BJ (cell line): ENCODE measurements at regions not wholly inside any gene's neighbourhood (a gene's known extent, or its start where the extent isn't known, plus 50 kb on each side); places are given as distances from the start of the nearest gene placed in this dataset.

Experiments
- CTCF ChIA-PET: fragments of 350-600 bp; formaldehyde crosslinking; extraction: SDS; loops from one replicate; lab custom pipeline; 2021; ENCODE audit warnings: antibody characterized with exemption, inconsistent platforms; lab: Yijun Ruan, JAX
- POLR2A ChIA-PET: fragments of 300-600 bp; sonication (Branson Sonifier 250); formaldehyde crosslinking; extraction: SDS; loops from one replicate; lab custom pipeline; 2021; ENCODE audit warnings: antibody characterized with exemption; lab: Charles Lee
- DNase-seq: peaks from one replicate; pipeline ENCODE4 v3.0.0-alpha.2; 2011; ENCODE audit warnings: low read depth
- H3K27me3 ChIP-seq: 2 replicates; pipeline ENCODE4 v1.6.0; 2011; ENCODE audit warnings: low read length; ENCODE audit not compliant: control insufficient read depth, insufficient read depth
- H3K36me3 ChIP-seq: 2 replicates; pipeline ENCODE4 v1.5.1; 2011; ENCODE audit warnings: low read length; ENCODE audit not compliant: control insufficient read depth, insufficient read depth
- H3K4me3 ChIP-seq: 2 replicates; pipeline ENCODE4 v1.5.1; 2011; ENCODE audit warnings: low read depth, mild to moderate bottlenecking, control low read depth, low read length
- CTCF ChIP-seq: IDR thresholded peaks from 2 replicates; pipeline ENCODE4 v1.5.1; 2011; ENCODE audit warnings: low read depth, mild to moderate bottlenecking, control low read depth, inconsistent platforms, low read length, moderate library complexity; ENCODE audit not compliant: insufficient read depth

- ChIA-PET CTCF (interaction anchor here (0.8 to 1.1 kb wide), 2 partner anchors 12 to 22 kb away, joined by 3 read pairs; no protein-coding TSS in a partner anchor), POLR2A (no interaction called here)
- Histone ChIP-seq H3K36me3 (no peaks in the 10 kb centered on the region), H3K4me3 (no peak overlapping the region), H3K27me3 (no peaks in the 10 kb centered on the region)
- no peak for TF ChIP-seq CTCF
- DNase-seq, result no peak
Measured at GRCh38 chr10:3430501-3430900, 257.9 kb upstream of the PITRM1 start.

GRCh38 chr10:3429676-3430075, 257.1 kb upstream of the PITRM1 start:
- TF ChIP-seq CTCF, result no peak
- Histone ChIP-seq H3K36me3 (no peaks in the 10 kb centered on the region), H3K27me3 (no peaks in the 10 kb centered on the region), H3K4me3 (no peak overlapping the region)
- DNase-seq, result no peak
- CTCF ChIA-PET, result interaction anchor here (0.5 to 1.1 kb wide), 3 partner anchors 12 to 838 kb away, joined by 3 to 4 read pairs (median 3); no protein-coding TSS in a partner anchor
- POLR2A ChIA-PET, result no interaction called here

- Histone ChIP-seq H3K36me3 (no peaks in the 10 kb centered on the region), H3K27me3 (no peaks in the 10 kb centered on the region), H3K4me3 (no peak overlapping the region)
- TF ChIP-seq CTCF, result no peak
- DNase-seq, result no peak
- ChIA-PET POLR2A (interaction anchor here (0.5 kb wide), 1 partner anchor 113 kb away, joined by 3 read pairs; no protein-coding TSS in a partner anchor), CTCF (no interaction called here)
Measured at GRCh38 chr10:3428826-3429225, 256.2 kb upstream of the PITRM1 start.

- H3K36me3 ChIP-seq, result no peaks in the 10 kb centered on the region
- H3K27me3 ChIP-seq, result no peaks in the 10 kb centered on the region
- CTCF ChIA-PET, result interaction anchor here (0.6 kb wide), 1 partner anchor 9 kb away, joined by 3 read pairs; no protein-coding TSS in a partner anchor
- no peak overlapping the region for H3K4me3 ChIP-seq
- POLR2A ChIA-PET, result no interaction called here
- TF ChIP-seq CTCF, result no peak
- no peak for DNase-seq
Measured at GRCh38 chr10:3427950-3428354, 255.4 kb upstream of the PITRM1 start.

GRCh38 chr10:3427347-3427746, 254.8 kb upstream of the PITRM1 start:
- DNase-seq, result no peak
- ChIA-PET CTCF (interaction anchor here (0.6 to 0.9 kb wide), 2 partner anchors 10 to 18 kb away, joined by 3 read pairs; no protein-coding TSS in a partner anchor), POLR2A (no interaction called here)
- H3K27me3 ChIP-seq, result no peaks in the 10 kb centered on the region
- H3K4me3 ChIP-seq, result no peak overlapping the region
- no peak for TF ChIP-seq CTCF
- no peaks in the 10 kb centered on the region for H3K36me3 ChIP-seq
